ENCODE measurements at regions not wholly inside any gene's neighbourhood (a gene's known extent, or its start where the extent isn't known, plus 50 kb on each side); places are given as distances from the start of the nearest gene placed in this dataset.

GRCh38 chr12:60333461-60333860 is 737.6 kb downstream of the SLC16A7 start:
- TF ChIP-seq LEF1 (IDR thresholded peaks at IDR 0.05; ENCODE audit: borderline replicate concordance) = no peak
- no peak for TF ChIP-seq NFRKB (IDR thresholded peaks at IDR 0.05)
- DNase-seq (ENCODE audit: extremely low spot score) = no peak
- ChIA-PET POLR2A (no interaction called here), CTCF (no interaction called here)

- TF ChIP-seq ELF4 (IDR thresholded peaks at IDR 0.05) = no peak
- no peak for TF ChIP-seq LEF1 (IDR thresholded peaks at IDR 0.05; ENCODE audit: borderline replicate concordance)
- TF ChIP-seq NFRKB (IDR thresholded peaks at IDR 0.05) = no peak
- no peak for TF ChIP-seq FOXA1 (IDR thresholded peaks at IDR 0.05)
- no peak for TF ChIP-seq SUZ12 (IDR thresholded peaks at IDR 0.05)
- TF ChIP-seq FOXK2 (IDR thresholded peaks at IDR 0.05) = no peak
- TF ChIP-seq CTBP1 (IDR thresholded peaks at IDR 0.05; ENCODE audit: borderline replicate concordance) = no peak
- TF ChIP-seq BHLHE40 (IDR thresholded peaks at IDR 0.05; ENCODE audit: borderline replicate concordance) = no peak
- no peak for TF ChIP-seq L3MBTL2 (conservative IDR thresholded peaks at IDR 0.05)
- TF ChIP-seq PKNOX1 (IDR thresholded peaks at IDR 0.05) = no peak
- TF ChIP-seq TARDBP (IDR thresholded peaks at IDR 0.05) = no peak
- no peak for TF ChIP-seq FOXM1 (IDR thresholded peaks at IDR 0.05; ENCODE audit: borderline replicate concordance)
- no peak for TF ChIP-seq SP1 (IDR thresholded peaks at IDR 0.05)
- no peak for TF ChIP-seq ARNT (IDR thresholded peaks at IDR 0.05)
- TF ChIP-seq ZNF384 (IDR thresholded peaks at IDR 0.05) = no peak
- CTCF ChIA-PET = no interaction called here
- POLR2A ChIA-PET = no interaction called here
- no peak for DNase-seq (ENCODE audit: extremely low spot score)
Measured at GRCh38 chr12:60335745-60336144, 739.9 kb downstream of the SLC16A7 start.

- no peak for DNase-seq (ENCODE audit: extremely low spot score)
- POLR2A ChIA-PET = no interaction called here
- CTCF ChIA-PET = no interaction called here
- TF ChIP-seq CTBP1 (IDR thresholded peaks at IDR 0.05; ENCODE audit: borderline replicate concordance) (no peak), SP1 (IDR thresholded peaks at IDR 0.05) (no peak), NFRKB (IDR thresholded peaks at IDR 0.05) (no peak), ELF4 (IDR thresholded peaks at IDR 0.05) (no peak), FOXM1 (IDR thresholded peaks at IDR 0.05; ENCODE audit: borderline replicate concordance) (no peak), PKNOX1 (IDR thresholded peaks at IDR 0.05) (no peak), LEF1 (IDR thresholded peaks at IDR 0.05; ENCODE audit: borderline replicate concordance) (no peak), HDGF (IDR thresholded peaks at IDR 0.05; ENCODE audit: borderline replicate concordance) (no peak)
Measured at GRCh38 chr12:60337839-60338549, 742.2 kb downstream of the SLC16A7 start.

GRCh38 chr12:60345442-60345841 is 749.6 kb downstream of the SLC16A7 start:
- no peak for DNase-seq (ENCODE audit: extremely low spot score)
- POLR2A ChIA-PET = no interaction called here
- TF ChIP-seq PKNOX1 (IDR thresholded peaks at IDR 0.05) = no peak
- TF ChIP-seq TARDBP (IDR thresholded peaks at IDR 0.05) = no peak
- TF ChIP-seq FOXM1 (IDR thresholded peaks at IDR 0.05; ENCODE audit: borderline replicate concordance) = no peak
- no peak for TF ChIP-seq CTBP1 (IDR thresholded peaks at IDR 0.05; ENCODE audit: borderline replicate concordance)
- no peak for TF ChIP-seq HDGF (IDR thresholded peaks at IDR 0.05; ENCODE audit: borderline replicate concordance)
- TF ChIP-seq SP1 (IDR thresholded peaks at IDR 0.05) = no peak
- no peak for TF ChIP-seq FOXA1 (IDR thresholded peaks at IDR 0.05)
- no peak for TF ChIP-seq ZNF384 (IDR thresholded peaks at IDR 0.05)
- TF ChIP-seq ARNT (IDR thresholded peaks at IDR 0.05) = no peak
- TF ChIP-seq LEF1 (IDR thresholded peaks at IDR 0.05; ENCODE audit: borderline replicate concordance) = no peak
- TF ChIP-seq SUZ12 (IDR thresholded peaks at IDR 0.05) = no peak
- no peak for TF ChIP-seq FOXK2 (IDR thresholded peaks at IDR 0.05)
- TF ChIP-seq BHLHE40 (IDR thresholded peaks at IDR 0.05; ENCODE audit: borderline replicate concordance) = no peak
- CTCF ChIA-PET = no interaction called here

GRCh38 chr12:60349232-60349978 is 753.6 kb downstream of the SLC16A7 start:
- CTCF ChIA-PET = no interaction called here
- no peak for DNase-seq (ENCODE audit: extremely low spot score)
- POLR2A ChIA-PET = no interaction called here
- no peak for TF ChIP-seq CTBP1 (IDR thresholded peaks at IDR 0.05; ENCODE audit: borderline replicate concordance)
- TF ChIP-seq ELF4 (IDR thresholded peaks at IDR 0.05) = no peak
- no peak for TF ChIP-seq FOXK2 (IDR thresholded peaks at IDR 0.05)
- no peak for TF ChIP-seq ZNF384 (IDR thresholded peaks at IDR 0.05)
- no peak for TF ChIP-seq SP1 (IDR thresholded peaks at IDR 0.05)
- TF ChIP-seq TARDBP (IDR thresholded peaks at IDR 0.05) = no peak
- TF ChIP-seq FOXM1 (IDR thresholded peaks at IDR 0.05; ENCODE audit: borderline replicate concordance) = no peak
- no peak for TF ChIP-seq L3MBTL2 (conservative IDR thresholded peaks at IDR 0.05)
- no peak for TF ChIP-seq NFRKB (IDR thresholded peaks at IDR 0.05)

- CTCF ChIA-PET = no interaction called here
Measured at GRCh38 chr12:60387356-60387755, 791.5 kb downstream of the SLC16A7 start.

More at GRCh38 chr12:60387356-60387755, 791.5 kb downstream of the SLC16A7 start:
- POLR2A ChIA-PET = no interaction called here
- TF ChIP-seq SUZ12 (IDR thresholded peaks at IDR 0.05) (no peak), HDGF (IDR thresholded peaks at IDR 0.05; ENCODE audit: borderline replicate concordance) (no peak), FOXK2 (IDR thresholded peaks at IDR 0.05) (no peak)
- DNase-seq (ENCODE audit: extremely low spot score) = no peak

All from HEK293T (cell line).